Activated naive CD4-positive, alpha-beta T cell treated with Interleukin-2 at 50 U/mL for 16 hours (primary cell): ENCODE measurements at regions not wholly inside any gene's neighbourhood (a gene's known extent, or its start where the extent isn't known, plus 50 kb on each side); places are given as distances from the start of the nearest gene placed in this dataset.

Source experiments
- DNase-seq: peaks from one replicate; pipeline ENCODE4 v3.0.0-alpha.2; 2020

DNA sequence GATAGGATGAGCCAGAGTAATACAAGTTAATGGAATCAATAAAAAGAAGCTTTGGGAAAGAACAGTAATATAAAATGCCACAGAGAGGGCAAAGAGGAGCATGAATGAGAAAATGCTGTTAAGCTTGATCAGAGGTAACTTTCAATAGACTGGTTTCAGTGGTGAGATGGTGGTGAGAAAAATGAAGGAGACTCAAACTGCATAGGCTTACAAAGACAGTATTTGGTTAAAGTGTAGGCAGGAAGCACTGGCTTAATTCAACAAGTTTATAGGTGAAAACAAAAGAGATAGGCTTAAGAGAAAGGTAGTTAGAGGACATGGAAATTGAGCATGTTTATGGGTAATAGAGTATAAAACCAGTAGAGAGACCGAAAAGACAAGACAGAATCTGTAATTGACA, 298.6 kb upstream of the ADAMTS5 start:
- DNase-seq: no peak

DNA sequence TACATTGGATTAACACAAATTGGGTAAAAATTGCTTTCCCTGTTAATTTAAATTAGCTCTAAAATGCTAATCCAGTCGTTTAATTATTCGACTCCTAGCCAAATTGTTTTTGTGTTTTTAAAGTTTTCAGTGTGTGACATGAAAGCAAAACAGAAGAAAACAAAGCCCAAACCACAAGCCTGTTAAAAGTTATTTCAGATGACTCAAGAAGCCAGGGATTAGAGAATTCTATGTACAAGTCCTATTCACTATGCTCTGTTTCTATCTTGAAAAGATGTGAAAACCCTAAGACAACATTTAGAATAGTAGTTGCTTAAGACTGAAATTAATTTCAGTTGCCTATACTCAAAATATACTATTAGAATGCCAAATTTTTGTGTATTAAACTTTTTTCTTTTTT, 294.8 kb upstream of the ADAMTS5 start:
- DNase-seq: no peak

DNA sequence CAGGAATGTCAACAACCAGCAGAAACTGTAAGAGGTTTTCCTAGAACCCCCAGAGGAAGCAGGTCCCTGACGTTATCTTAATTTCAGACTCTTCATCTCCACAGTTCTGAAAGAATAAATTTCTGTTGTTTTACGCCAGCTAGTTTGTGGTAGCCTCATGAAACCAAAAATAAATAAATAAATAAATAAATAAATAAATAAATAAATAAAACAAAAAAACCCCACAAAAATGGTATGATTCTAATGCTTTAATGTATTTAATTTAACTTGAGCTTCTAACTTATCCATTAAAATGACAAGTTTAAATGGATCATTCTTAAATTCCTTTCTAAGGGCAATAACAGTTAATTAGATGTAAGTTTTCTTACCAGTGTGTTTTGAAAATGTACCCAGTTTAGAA, 293.8 kb upstream of the ADAMTS5 start:
- DNase-seq: no peak

DNA sequence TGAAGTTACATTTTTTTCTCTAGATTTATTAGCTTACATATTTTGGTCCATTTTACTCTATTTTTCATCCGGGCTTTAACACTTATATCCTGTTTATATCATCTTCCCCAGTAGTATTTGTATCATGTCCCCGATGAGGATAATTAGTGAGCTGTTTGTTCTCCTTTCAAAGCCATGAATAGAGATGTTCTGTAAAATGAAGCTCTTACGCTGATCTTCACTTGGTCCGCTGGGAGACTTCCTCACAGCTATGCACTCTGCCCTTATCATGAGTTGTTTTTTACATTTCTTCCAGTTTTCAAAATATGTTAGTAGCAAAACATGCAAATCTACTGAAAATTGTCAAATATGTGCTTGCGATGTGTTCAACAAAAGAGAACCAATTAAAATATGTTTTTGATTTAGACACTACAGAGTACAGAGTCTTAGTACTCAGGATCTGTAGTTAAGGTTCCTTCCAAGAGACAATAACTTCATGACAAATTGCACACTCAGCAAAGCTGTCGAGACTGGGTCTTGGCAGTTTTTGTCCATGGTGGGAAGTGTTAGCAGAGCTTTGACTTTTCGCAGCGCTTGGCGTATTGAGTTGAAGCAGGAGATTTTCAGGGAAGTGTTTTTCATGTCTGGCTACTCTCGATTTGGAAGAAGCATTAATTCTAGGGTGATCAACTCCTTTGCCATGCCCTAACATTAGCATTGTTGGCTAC, 292.0 kb upstream of the ADAMTS5 start:
- DNase-seq: no peak

DNA sequence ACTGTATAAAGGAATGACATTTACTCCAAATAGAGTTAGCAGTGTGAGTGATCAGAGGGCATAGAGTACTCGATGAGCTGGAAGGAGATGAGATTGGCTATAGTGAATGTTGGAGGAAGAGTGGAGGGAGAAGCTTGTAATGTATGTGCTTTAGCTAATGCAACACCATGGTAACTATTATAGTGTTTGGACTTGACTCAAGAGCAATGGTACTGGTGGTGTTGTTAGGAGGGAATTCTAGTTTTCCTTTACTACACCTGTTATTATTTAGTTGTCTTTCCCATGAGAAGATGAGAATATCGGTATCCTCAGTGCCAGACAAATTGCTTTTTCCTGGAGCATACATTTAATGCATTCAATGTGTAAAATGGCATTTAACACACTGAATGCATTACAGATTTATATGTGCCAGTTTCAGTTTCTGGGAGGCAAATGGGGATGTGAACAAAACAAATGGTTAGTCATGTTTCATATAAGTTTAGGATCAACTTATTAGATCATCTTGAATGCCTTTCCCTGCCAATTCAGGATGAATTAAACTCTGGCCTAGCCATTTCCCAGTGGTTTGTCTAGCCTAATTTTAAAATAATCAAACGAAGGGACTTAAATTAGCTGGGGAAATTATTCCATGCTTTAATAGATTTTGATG, 291.1 kb upstream of the ADAMTS5 start:
- DNase-seq: no peak

DNA sequence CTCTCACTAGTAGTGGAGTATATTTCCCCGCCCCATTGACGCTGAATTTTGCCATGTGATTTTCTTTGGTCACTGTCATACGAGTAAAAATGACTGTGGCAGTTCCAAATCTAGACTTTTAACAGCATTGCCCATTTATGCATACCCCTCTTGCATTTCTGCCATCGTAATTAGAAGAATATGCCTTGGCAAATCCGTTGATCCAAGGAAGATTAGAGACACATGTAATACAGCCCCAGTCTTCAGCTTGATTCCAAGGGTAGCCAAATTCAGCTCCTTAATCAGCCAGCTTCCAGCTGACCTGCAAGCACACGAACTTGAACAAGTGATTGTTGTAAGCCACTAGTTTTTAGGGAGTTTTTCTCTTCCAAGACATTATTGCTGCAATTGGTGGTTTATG, 290.3 kb upstream of the ADAMTS5 start:
- DNase-seq: no peak

DNA sequence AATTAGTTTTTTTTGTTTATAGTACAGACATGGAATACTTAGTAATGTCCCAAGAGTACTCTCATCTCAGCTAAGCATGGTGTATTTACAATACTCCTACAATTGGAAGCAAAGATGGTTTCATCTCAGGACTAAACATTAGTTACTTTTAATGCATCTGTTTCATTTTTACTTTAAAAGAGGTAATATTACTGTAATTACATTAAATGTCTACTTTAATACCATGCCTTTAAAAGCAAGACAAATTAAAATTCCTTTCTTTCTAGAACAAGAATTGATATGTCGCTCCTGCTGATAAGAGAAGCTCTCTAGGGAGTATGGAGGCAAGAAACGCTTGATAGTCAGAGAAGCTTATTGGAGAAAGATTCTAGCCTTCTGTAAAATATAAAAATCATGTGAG, 284.9 kb upstream of the ADAMTS5 start:
- no peak for DNase-seq

DNA sequence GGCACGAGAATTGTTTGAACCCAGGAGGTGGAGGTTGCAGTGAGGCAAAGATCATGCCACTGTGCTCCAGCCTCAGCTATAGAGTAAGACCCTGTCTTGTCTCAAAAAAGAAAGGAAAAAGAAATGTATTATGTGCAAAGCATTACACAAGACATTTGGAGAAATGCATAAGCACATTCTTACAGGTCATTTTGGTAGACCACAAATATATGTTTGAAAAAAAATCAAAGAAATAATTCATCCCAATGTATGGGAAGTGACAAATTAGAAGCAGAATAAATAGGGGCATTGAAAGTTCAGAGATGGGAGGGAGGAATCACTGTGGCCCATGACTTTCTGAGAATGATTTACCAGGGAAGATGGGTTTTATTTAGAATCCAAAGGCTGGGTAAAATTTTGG, 283.5 kb upstream of the ADAMTS5 start:
- no peak for DNase-seq

DNA sequence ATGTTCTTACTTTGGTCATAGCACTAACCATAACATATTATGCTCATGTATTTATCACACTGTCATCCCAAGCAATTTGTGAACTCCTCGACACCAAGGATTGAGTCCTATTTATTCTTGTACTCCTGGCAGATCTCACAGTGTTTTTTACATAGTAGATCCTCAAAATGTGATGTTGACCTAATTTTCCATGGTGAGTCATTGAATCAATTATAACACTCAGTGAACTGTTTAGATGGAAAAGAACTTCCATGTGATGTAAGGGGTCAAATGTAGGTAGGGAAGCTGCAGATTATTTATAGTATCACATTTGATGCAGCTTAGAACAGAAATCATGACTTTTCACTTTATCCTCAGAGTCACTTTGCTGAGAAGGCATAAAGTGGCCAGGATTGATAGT, 281.9 kb upstream of the ADAMTS5 start:
- DNase-seq: no peak

DNA sequence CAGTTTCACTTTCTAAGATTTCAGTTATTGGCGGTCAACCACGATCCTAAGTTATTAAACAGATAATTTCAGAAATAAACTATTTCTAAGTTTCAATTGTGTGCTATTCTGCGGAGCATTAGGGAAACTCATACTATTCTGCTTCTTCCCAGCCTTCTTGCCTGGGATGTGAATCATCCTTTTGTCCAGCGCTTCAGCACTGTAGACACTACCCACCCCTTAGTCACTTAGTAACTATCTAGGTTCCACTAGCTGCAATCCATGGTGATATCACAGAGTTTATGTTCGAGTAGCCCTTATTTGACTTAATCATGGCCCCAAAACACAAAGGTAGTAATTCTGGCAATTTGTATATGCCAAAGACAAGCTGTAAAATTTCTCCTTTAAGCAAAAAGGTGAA, 279.9 kb upstream of the ADAMTS5 start:
- DNase-seq: no peak

DNA sequence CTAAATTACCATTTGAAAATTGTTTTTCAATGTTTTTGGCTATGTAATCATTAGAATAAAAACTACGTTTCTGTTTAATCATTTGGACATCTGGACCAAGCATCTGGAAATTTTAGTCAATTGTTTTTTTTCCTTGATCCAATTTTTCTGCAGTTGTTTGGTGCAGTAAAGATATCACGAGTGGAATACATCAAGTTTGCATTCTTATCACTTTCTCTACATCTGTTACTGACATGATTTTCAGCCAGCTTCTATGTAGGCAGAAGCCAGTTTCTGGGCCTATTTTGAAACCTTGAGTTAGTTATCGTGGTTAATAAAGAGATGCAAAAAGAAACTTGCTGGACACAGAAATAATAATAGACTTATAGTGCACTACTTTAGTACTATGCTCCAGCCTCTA, 277.9 kb upstream of the ADAMTS5 start:
- DNase-seq: no peak

DNA sequence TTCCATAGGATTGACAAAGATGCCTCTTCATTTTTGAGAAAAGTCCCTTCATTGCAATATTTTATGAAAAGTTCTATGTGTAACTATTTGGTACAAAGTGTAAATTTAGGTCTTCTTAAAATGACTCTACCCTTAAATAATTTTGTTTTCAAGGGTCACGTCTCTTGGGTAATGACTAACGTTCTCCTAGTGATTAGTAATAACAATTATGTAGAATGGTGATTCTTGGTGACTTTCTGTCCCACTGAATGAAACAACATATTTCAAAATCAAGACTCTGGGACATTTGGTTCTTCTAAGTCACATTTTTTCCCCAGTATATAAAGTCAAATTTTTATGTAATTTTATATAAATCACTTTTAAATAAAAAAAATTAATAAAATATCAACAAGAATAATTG, 277.5 kb upstream of the ADAMTS5 start:
- no peak for DNase-seq

DNA sequence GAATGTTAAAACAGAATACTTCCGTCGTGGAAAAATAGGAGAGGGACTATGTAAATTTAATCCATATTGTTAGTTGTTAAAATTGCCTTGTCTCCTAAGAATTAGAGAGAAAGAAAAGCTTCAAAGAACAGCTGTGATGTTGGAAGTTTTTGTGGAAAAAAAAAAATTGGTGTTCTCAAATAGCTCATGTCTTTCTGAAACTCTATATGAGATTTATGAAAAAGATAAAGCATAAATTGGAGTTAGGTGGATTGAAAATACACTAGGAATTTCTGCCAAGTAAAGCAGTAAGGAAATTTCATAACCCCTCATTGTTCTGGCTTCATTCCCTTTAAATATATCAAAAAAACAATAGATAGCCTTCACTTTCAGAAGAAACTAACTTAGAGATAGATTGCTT, 274.0 kb upstream of the ADAMTS5 start:
- DNase-seq: no peak

DNA sequence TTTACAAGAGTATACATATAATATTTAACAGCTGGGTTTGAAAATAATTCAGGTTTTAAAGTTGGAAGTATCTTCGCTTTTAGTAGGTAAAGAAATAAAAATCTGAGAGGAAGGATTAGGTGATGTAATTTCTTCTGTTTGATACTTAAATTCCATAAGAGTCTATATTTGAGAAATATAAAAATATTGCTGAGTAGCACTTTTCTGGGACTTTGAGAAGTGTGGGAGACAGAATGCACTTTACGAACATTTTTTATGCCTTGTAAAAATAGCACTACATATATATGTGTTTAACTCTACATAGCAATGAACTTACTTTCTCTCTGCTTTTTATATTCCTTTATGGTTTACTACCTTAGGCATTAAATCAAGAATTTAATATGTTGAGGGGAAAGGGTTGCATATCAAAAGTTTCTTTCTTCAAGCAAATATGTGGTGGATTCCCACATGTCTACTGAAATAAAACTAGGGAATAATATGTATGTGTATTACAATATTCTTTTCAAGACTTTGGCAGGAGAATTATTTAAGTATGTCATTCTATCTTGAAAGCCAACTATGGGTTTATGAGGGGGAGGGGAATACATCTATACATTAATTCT, 266.7 kb upstream of the ADAMTS5 start:
- DNase-seq: no peak

DNA sequence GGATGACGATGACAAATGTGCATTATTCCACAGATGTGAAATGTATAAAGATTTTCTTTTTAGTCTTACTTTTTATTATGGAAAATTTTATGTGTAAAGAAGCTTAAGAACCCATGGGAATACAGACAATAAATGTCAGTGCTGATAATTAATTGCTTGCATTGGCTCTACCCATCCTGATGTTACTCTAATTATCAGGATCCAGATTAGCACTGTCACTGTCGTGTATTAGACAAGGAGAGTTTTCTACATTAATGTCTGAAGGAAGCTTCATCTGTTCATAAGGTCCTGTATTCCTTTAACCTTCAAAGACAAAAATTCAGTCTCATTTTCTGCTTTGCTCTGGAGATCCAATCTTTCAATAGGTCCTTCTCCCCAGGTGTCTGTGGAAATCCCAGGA, 259.1 kb upstream of the ADAMTS5 start:
- no peak for DNase-seq

DNA sequence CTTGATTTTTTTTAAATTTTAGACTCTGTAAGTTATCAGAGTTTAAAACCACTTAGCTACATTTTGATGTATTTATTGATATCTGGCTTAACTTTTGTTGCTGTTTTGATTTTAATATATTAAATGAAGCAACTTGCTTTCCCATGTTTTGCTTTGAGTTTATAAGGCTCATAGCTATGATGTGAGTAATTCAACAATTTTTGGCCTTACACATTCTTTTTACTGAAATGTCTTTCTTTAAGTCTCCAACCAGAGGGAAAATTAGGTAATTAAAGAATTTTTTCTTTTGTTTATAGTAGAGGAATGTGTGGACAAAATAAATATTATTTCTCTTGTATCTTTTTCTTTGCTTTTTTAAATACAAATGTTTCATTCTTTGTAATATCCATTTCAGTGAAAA, 258.3 kb upstream of the ADAMTS5 start:
- DNase-seq: no peak

DNA sequence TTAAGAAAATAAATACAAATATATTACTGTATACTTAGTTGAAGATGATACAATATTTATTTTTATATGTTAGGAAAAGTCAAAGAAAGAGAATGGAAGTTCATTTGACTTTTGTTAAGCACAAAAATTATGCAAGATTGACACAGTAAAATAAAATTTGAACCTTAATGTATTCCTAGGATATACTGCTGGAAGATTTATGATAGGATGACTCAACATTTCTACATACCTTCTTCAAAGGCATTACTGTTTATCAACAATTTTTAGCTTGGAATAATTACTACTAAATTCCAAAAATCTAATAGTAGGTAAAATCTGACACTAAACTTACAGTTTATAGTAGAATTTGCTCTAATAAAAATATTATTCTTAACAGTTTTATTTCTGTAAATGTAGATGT, 257.3 kb upstream of the ADAMTS5 start:
- no peak for DNase-seq

DNA sequence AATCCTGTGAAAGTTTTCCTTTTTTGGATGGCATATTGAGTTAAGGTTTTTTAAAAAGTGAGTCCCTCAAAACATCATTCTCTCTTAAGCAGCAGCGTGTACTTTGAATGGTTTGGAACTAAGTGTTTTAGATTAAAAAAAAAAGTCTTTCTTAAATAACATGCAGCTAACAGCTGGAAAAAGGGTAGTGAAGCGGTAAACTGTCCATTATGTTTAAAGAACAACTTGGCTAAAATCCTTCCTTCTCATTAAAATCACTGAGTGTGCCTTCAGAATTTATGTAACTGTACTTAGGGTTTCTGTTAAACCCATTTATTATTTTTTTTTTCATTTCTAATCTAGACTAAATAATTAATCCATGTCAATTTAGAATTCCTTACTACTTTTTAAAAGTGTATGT, 254.2 kb upstream of the ADAMTS5 start:
- DNase-seq: no peak

DNA sequence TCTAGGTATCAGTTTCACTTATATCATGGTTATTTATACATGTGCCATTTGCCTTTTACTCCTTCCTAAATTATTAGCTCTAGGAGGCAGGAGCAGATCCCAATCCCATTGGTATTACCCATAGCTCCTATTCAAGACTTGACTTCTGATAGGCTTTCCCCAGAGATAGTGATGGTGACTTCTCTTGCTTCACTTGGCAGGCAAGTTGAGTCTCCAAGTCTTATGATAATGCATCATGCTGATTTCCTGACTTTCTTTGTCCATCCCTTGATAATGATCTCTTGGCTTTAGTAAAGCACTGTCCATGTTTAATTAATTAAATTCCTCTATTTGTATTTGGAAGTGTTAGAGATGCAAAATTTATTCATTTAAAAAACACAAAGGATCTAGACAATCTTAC, 253.5 kb upstream of the ADAMTS5 start:
- no peak for DNase-seq

DNA sequence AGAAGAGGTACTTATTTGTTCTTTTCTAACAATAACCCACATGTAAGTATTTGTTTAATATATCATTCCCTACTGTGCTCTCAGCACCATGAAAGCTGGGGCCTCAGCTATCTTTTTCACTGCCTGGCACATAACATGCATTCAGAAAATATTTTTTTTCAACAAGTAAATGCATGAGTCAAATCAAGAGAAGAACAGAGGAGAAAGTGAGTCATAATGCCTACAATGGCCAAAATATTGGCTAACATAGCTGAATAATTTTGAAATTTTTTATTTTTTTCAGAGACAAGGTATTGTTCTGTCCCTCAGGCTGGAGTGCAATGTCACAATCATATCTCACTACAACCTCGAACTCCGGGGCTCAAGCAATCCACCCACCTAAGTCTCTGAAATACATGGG, 252.2 kb upstream of the ADAMTS5 start:
- no peak for DNase-seq

DNA sequence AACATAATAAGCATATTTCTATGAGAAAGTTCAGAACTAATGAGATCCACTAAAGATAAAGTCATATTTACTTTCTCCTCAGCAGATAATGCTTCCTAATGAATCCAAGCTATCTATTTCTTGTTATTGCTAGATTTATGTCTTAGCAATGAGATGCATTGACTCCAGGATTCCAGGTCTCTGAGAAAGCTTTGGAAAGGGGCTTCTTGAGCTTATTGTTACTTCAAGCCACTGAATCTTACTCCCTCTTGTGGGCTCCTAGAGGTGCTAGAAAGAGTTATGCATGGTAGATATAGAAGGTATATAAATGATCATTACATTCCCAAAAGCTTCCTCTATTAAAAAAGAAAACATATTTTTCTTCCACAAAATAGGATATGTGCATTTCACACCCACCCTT, 246.4 kb upstream of the ADAMTS5 start:
- DNase-seq: no peak

DNA sequence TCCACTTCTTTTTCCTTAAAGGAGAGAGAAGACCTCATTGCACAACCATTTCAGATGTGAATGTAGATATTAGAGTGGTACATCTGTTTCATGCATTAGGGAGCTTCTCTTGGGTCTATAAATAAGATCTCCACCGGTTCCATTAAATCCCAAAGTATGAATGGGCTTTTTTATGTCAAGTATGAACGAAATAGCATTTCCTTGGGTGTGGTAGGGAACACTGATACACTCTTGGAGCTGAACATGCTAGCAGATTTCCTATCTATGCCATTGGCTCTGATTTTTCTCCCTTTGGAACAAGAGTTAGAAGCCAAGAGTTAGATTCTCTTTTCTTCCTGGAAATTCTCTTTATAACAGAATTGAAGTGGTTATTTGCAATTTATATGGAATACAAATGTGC, 245.6 kb upstream of the ADAMTS5 start:
- DNase-seq: no peak

DNA sequence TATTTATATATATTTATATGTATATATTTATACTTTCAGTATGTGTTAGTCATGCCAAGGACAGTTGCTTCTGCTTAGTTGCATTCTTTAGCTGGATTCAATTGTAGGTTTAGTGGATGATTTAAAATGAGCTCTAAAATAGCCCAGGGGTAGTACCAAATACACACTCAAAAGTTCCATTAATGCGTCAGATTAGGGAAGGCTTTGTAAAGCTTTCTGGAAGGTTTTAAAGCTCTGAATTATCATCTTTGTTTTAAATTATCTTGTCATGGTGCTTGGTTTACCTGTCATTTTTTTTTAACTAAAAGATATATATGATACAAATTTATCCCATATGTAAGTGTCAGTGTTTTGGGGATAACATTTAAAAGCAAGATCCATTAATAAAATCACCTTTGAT, 242.7 kb upstream of the ADAMTS5 start:
- no peak for DNase-seq

DNA sequence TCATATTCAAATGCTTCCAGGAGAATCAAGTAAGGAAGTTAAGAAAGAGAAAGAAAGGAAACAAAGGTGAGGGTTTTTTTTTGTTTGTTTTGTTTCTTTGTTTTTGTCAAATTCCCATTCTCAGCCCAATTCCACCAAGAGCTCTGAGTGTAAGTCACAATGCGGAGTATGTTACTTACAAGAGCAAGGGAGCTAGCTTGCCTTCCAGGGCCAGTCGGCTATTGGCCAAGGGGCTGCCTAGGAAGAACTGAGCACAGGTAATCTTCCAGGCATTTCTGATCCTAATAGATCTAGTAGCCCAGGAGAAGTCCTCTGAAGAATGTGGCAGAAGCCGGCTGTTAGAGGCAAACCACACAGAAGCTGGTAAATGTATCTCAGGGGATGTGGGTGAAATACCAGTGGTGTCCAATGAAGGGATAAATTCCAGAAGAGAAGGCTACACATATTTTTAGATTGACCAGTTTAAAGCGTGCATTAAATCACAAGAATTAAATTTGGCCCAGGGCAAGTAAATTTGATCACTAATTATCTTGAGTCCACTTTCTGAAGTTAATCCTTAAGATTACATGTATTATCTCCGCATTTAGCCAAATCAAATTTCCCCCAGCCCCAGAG, 239.6 kb upstream of the ADAMTS5 start:
- DNase-seq: no peak
